Heart right ventricle (tissue), 16 donors: ENCODE measurements at regions not wholly inside any gene's neighbourhood (a gene's known extent, or its start where the extent isn't known, plus 50 kb on each side); places are given as distances from the start of the nearest gene placed in this dataset.

Source experiments
- ATAC-seq, 8 donors: fragments of 200-7000 bp; cut with Tn5 transposase; one replicate each; pipeline ENCODE4 v1.9.1; 2020; ENCODE audit warnings: mild to moderate bottlenecking in 8 of 8, moderate library complexity in 8 of 8, moderate number of reproducible peaks in 1 of 8
- DNase-seq, 2 donors: peaks; one replicate each; pipeline ENCODE4 v3.0.0-alpha.2; 2020
- H3K27ac ChIP-seq, 10 donors: fragments of 200-600 bp; sonication (generic) in 2 of 10; one replicate each; pipeline versions ENCODE4 v1.5.0 to v1.8.0; 2020 to 2022; ENCODE audit warnings: mild to moderate bottlenecking in 3 of 10
- H3K27me3 ChIP-seq, 7 donors: fragments of 200-600 bp; one replicate each; pipeline ENCODE4 v1.8.0; 2021 to 2022; ENCODE audit warnings: mild to moderate bottlenecking in 2 of 7
- H3K36me3 ChIP-seq, 9 donors: fragments of 200-600 bp; sonication (generic) in 1 of 9; one replicate each; pipeline versions ENCODE4 v1.5.0 to v1.8.0; 2020 to 2022; ENCODE audit warnings: mild to moderate bottlenecking in 2 of 9
- H3K4me1 ChIP-seq, 9 donors: fragments of 200-600 bp; sonication (generic) in 1 of 9; one replicate each; pipeline versions ENCODE4 v1.5.0 to v1.8.0; 2020 to 2022; ENCODE audit warnings: mild to moderate bottlenecking in 4 of 9
- H3K4me3 ChIP-seq, 10 donors: fragments of 200-600 bp; sonication (generic) in 2 of 10; one replicate each; pipeline versions ENCODE4 v1.5.0 to v1.8.0; 2020 to 2022; ENCODE audit warnings: mild to moderate bottlenecking in 7 of 10, moderate library complexity in 2 of 10
- H3K9me3 ChIP-seq, 11 donors: fragments of 200-600 bp in 10 of 11; sonication (generic) in 2 of 11; one replicate each; pipeline versions ENCODE4 v1.5.0 to v1.8.0; 2013 to 2022; ENCODE audit warnings: mild to moderate bottlenecking in 2 of 11, control low read depth in 1 of 11, moderate library complexity in 1 of 11
- WGBS, 2 donors: extraction: QIAGEN DNeasy Blood & Tissue Kit; methylation state at CpG; one replicate each; pipeline ENCODE4 v1.1.7; 2013; ENCODE audit warnings: inconsistent platforms in 1 of 2; 5-methylcytosine and 5-hydroxymethylcytosine counted together
- intact Hi-C, 10 donors: fragments of 100-400 bp; cut with DNase I; formaldehyde crosslinking; loops; one replicate each; pipeline versions ENCODE4 v1.11.1 to v1.14.2; 2022
- TF ChIP-seq, protein P1 (sequence below), 9 donors: fragments of 200-600 bp; sonication (generic) in 2 of 9; IDR thresholded peaks; one replicate each; pipeline versions ENCODE4 v1.5.0 to v1.8.0; 2021 to 2022; ENCODE audit warnings: antibody characterized with exemption in 9 of 9, mild to moderate bottlenecking in 5 of 9, moderate library complexity in 1 of 9
- donor health status: Arrhythmogenic right ventricular cardiomyopathy.
- donor health status: ischemic (EF 13 %, LVEDD 7.1; RV severe dilation, severe dysfunction).
- donor health status: healthy with polysubstance abuse.
- donor health status: DM: no; HTN: yes; CAD: no.
- donor health status: DM: no; HTN: no; CAD: no.
- donor health status: ischemic (EF 25% LVEDD 6.9; RV normal size, moderate dysfunction).
- donor health status: ischemic (EF 25% LVEDD 5.7; RV mildly dilated, moderate dysfunction).
- donor health status: healthy.
- donor health status: DM: yes; HTN: yes; CAD: no.
- donor health status: Ischemic cardiomyopathy.
- donor health status: ischemic (EF 35%, LVEDD 5.7; RV mildly dilated, moderate dysfunction).
- donor health status: nonischemic (EF 11% LVEDD 7.7; RV severe dilation, severe dysfunction).
- donor health status: DM: yes; HTN: yes; CAD: no.
- donor health status: PGD.
- donor health status: ischemic (EF 29% LVEDD 5.4; RV normal size, mild dysfunction).
- donor health status: nonischemic (EF 23%, LVEDD 6.1; RV moderate dilation, normal function).

DNA sequence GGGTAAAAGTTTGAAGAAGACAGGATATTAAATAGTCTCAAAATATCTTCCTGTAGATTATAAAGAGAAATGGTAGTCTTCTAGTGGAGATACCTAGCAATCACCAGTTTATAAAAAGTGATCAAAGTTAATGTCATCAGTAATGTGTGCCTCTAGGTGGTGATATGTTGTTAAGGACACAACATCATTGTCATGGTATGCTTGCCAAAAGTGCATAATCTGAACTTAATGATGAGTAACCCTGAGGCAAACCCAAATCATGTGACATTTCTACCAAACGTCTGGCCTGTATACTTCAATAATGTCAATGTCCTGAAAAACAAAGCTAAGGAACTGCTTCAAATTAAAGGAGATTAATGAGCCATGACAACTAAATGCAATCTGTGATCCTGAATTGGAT, 214.7 kb downstream of the PHLDA1 start:
- WGBS, 2 donors, result 2 to 7% methylated on average over 1 of the region's 1 CpG

DNA sequence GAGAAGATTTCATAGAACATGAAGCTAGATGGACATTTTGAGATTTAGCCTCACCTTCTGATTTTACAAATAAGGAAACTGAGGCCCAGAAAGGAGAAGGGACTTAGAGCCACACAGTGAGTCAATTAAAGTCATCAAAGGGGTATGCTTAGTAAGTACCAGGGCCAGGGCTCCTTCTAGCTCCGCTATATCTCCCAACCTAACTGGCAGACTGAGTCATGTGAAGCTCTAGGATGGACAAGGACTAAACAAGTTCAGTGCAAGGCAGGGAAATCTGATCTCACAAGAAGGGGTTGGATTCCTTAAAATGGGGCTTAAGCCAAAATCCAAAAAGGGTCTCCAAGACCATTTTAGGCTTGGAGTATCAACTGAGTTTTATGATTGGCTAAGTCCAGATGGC, 215.8 kb downstream of the PHLDA1 start:
- TF ChIP-seq, protein P1, sequence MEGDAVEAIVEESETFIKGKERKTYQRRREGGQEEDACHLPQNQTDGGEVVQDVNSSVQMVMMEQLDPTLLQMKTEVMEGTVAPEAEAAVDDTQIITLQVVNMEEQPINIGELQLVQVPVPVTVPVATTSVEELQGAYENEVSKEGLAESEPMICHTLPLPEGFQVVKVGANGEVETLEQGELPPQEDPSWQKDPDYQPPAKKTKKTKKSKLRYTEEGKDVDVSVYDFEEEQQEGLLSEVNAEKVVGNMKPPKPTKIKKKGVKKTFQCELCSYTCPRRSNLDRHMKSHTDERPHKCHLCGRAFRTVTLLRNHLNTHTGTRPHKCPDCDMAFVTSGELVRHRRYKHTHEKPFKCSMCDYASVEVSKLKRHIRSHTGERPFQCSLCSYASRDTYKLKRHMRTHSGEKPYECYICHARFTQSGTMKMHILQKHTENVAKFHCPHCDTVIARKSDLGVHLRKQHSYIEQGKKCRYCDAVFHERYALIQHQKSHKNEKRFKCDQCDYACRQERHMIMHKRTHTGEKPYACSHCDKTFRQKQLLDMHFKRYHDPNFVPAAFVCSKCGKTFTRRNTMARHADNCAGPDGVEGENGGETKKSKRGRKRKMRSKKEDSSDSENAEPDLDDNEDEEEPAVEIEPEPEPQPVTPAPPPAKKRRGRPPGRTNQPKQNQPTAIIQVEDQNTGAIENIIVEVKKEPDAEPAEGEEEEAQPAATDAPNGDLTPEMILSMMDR (IDR thresholded peaks at IDR 0.05), result no peak
- WGBS, 2 donors, result 92 to 96% methylated on average over 1 of the region's 1 CpG
- no peaks in the 10 kb centered on the region for H3K9me3 ChIP-seq
- H3K4me3 ChIP-seq, result no peak overlapping the region
- intact Hi-C loops, result loop anchor here in 5 of 10 donors (5.0 to 10.0 kb wide), 3 partner anchors 209 to 219 kb away; partner anchors contain the start of gene PHLDA1 (in 4 of the 5)
- no peaks in the 10 kb centered on the region for H3K36me3 ChIP-seq
- DNase-seq, result no peak
- H3K4me1 ChIP-seq, result peaks cover 0 to 26% (median 11%) of the 10 kb centered on the region in 9 donors
- ATAC-seq, result peak in 1 of 8 donors; percentile 22
- H3K27me3 ChIP-seq, result no peaks in the 10 kb centered on the region
- H3K27ac ChIP-seq, result peak overlapping the region in 7 of 10 donors; percentile 38 to 70 (median 52)

More for the DNA sequence above, 214.7 kb downstream of the PHLDA1 start:
- intact Hi-C loops, result loop anchor here in 5 of 10 donors (5.0 to 10.0 kb wide), 3 partner anchors 208 to 218 kb away; partner anchors contain the start of gene PHLDA1 (in 4 of the 5)
- Histone ChIP-seq H3K27ac (no peak overlapping the region), H3K4me3 (no peak overlapping the region), H3K27me3 (no peaks in the 10 kb centered on the region), H3K4me1 (peaks cover 0 to 26% (median 11%) of the 10 kb centered on the region in 9 donors), H3K9me3 (no peaks in the 10 kb centered on the region), H3K36me3 (no peaks in the 10 kb centered on the region)
- TF ChIP-seq, protein P1 (IDR thresholded peaks at IDR 0.05), result peak in 3 of 9 donors; percentile 19 to 28 (median 25)
- ATAC-seq (peak in 1 of 8 donors; percentile 36), DNase-seq (no peak)

DNA sequence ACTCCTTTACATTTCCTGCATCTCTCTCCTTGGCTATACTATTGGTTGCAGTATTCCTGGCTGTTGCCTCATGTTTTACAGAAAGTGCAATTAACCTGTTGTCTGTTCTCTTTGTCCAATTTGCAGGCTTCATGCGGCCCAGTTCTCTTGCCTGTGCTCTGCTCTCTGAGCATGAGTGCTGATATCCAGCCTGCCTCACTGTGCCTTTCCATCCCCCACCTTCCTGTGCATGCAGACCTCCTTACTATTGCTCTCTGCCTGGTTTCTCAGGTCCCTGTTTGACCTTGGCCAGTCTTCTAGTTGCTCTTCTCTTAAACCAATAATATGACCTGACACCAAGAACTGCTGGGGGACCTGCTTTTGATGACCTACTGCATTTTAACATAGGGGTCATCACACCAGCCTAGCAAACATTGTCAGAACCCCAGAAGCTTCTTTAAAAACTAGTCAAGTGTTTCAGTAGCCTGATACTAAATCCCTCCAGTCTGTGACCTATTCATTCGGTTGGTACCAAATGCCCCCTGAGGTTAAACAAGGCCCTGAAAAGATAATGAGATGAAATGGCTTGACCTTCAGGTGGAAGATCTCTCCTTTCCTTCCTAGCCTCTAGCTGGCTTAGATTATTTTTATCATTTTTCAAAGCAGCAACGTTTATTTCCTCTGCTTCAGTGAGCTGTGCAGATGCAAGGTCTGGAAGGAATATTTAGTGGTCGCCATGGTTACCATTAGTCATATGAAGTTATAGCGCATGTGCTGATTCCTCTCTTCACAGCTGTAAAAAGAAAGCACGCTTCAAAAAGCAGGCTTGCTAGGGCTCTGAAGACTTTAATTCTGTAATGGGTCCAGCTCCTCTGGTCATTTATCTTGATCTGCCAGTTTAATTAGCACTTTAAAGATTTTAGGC, 216.5 kb downstream of the PHLDA1 start:
- no peaks in the 10 kb centered on the region for H3K27me3 ChIP-seq

DNA sequence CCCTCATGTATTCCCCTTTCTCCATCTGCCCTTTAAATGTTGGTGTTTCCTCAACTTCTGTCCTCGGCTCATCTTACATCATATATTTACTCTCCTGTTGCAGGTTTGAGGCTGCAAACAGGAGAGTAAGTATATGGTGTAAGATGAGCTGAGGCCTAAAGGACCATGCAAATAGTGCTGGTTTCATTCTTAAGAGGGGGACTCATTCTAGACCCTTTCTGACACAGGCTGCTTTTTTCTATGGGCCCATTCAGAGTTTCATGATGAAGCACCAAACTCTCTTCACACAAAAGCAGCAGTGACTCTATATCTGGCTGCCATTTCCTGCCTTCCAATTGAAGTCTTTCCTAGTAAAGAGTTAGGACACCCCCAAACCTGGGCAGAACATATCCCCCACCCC, 218.5 kb downstream of the PHLDA1 start:
- no peak for ATAC-seq
- no peaks in the 10 kb centered on the region for H3K36me3 ChIP-seq
- no peak overlapping the region for H3K4me3 ChIP-seq
- H3K4me1 ChIP-seq, result peaks cover 0 to 22% (median 11%) of the 10 kb centered on the region in 9 donors
- peaks cover 0 to 8% (median 0%) of the 10 kb centered on the region in 11 donors for H3K9me3 ChIP-seq
- no peak overlapping the region for H3K27ac ChIP-seq
- intact Hi-C loops, result loop anchor here in 4 of 10 donors (10.0 kb wide), 2 partner anchors 212 to 222 kb away; partner anchors contain the start of gene PHLDA1 (in 3 of the 4)
- DNase-seq, result no peak
- WGBS, 2 donors, result 97 to 100% methylated on average over 1 of the region's 1 CpG
- TF ChIP-seq, protein P1 (IDR thresholded peaks at IDR 0.05), result no peak
- H3K27me3 ChIP-seq, result no peaks in the 10 kb centered on the region

More for the DNA sequence above, 216.5 kb downstream of the PHLDA1 start:
- intact Hi-C loops, result loop anchor here in 5 of 10 donors (5.0 to 10.0 kb wide), 3 partner anchors 210 to 220 kb away; partner anchors contain the start of gene PHLDA1 (in 4 of the 5)
- Histone ChIP-seq H3K27ac (peak overlapping the region in 8 of 10 donors; percentile 31 to 70 (median 52)), H3K9me3 (no peaks in the 10 kb centered on the region), H3K4me1 (peaks cover 0 to 24% (median 11%) of the 10 kb centered on the region in 9 donors), H3K4me3 (no peak overlapping the region), H3K36me3 (no peaks in the 10 kb centered on the region)
- peak in 1 of 2 donors; percentile 55 for DNase-seq
- ATAC-seq, result peak; percentile 65 to 95 (median 94)
- TF ChIP-seq, protein P1 (IDR thresholded peaks at IDR 0.05), result no peak
- WGBS, 2 donors, result 33 to 45% methylated on average over 6 of the region's 6 CpGs
